ENCODE measurements at regions not wholly inside any gene's neighbourhood (a gene's known extent, or its start where the extent isn't known, plus 50 kb on each side); places are given as distances from the start of the nearest gene placed in this dataset.

- TF ChIP-seq CTCF (IDR thresholded peaks at IDR 0.05; ENCODE audit: low read length) (no peak), EZH2 (IDR thresholded peaks at IDR 0.05; ENCODE audit: borderline replicate concordance, low read length) (no peak)
These were observed 1029.0 kb downstream of the GRM8 start for GRCh38 chr7:126223729-126224128.

Data from OCI-LY1 (cell line).